ENCODE measurements at regions not wholly inside any gene's neighbourhood (a gene's known extent, or its start where the extent isn't known, plus 50 kb on each side); places are given as distances from the start of the nearest gene placed in this dataset.

DNA sequence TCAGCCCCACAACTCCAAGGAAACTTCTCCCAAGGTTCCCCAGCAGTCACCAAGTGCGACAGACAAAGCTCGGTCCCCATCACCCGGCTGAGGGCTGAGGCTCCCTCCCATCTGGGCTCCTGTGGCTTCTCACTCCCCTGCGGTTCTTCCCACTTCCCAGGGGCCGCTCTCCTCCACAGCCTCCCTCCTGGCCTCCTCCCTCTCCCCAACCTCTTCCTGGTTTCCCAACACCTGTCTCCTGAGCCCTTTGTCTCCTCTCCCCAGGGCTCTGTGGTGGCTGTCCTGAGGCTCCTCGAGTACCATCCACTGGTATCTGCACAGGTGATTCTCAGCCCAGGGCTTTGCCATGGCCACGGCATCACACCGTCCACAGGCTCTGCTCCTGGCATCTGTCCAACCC lies 113.2 kb upstream of the NSMCE3 start:
- TF ChIP-seq POLR2A (IDR thresholded peaks at IDR 0.05; ENCODE audit: low read depth) (no peak), EP300 (IDR thresholded peaks at IDR 0.05) (no peak), POLR2AphosphoS5 (IDR thresholded peaks at IDR 0.05) (no peak)
- TF ChIP-seq, protein P1, sequence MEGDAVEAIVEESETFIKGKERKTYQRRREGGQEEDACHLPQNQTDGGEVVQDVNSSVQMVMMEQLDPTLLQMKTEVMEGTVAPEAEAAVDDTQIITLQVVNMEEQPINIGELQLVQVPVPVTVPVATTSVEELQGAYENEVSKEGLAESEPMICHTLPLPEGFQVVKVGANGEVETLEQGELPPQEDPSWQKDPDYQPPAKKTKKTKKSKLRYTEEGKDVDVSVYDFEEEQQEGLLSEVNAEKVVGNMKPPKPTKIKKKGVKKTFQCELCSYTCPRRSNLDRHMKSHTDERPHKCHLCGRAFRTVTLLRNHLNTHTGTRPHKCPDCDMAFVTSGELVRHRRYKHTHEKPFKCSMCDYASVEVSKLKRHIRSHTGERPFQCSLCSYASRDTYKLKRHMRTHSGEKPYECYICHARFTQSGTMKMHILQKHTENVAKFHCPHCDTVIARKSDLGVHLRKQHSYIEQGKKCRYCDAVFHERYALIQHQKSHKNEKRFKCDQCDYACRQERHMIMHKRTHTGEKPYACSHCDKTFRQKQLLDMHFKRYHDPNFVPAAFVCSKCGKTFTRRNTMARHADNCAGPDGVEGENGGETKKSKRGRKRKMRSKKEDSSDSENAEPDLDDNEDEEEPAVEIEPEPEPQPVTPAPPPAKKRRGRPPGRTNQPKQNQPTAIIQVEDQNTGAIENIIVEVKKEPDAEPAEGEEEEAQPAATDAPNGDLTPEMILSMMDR (IDR thresholded peaks at IDR 0.05), result no peak
